KMS-11 (cell line): ENCODE measurements at regions not wholly inside any gene's neighbourhood (a gene's known extent, or its start where the extent isn't known, plus 50 kb on each side); places are given as distances from the start of the nearest gene placed in this dataset.

Experiments used
- H2AFZ ChIP-seq: fragments of 200-600 bp; sonication (generic); 2 replicates; pipeline ENCODE4 v1.6.1; 2016; ENCODE audit warnings: antibody characterized with exemption, mixed run types, low read depth
- H3K27ac ChIP-seq: fragments of 200-600 bp; sonication (generic); 2 replicates; pipeline ENCODE4 v1.6.1; 2016; ENCODE audit warnings: mild to moderate bottlenecking, mixed run types
- H3K27me3 ChIP-seq: fragments of 200-600 bp; sonication (generic); 2 replicates; pipeline ENCODE4 v1.6.1; 2017; ENCODE audit warnings: mild to moderate bottlenecking, low read depth, mixed run types, moderate library complexity; ENCODE audit not compliant: insufficient read depth
- H3K36me3 ChIP-seq: fragments of 200-600 bp; sonication (generic); 2 replicates; pipeline ENCODE4 v1.6.1; 2017; ENCODE audit warnings: mild to moderate bottlenecking, mixed run types; ENCODE audit not compliant: insufficient read depth
- H3K4me1 ChIP-seq: fragments of 200-600 bp; sonication (generic); 2 replicates; pipeline ENCODE4 v1.6.1; 2016; ENCODE audit warnings: mild to moderate bottlenecking, low read depth, mixed run types; ENCODE audit not compliant: poor library complexity, severe bottlenecking
- H3K4me2 ChIP-seq: fragments of 200-600 bp; sonication (generic); 2 replicates; pipeline ENCODE4 v1.7.0; 2016; ENCODE audit warnings: mild to moderate bottlenecking, mixed run types
- H3K4me3 ChIP-seq: fragments of 200-600 bp; sonication (generic); IDR thresholded peaks from 2 replicates; pipeline ENCODE4 v1.6.1; 2017; ENCODE audit warnings: low read depth, low read length, mixed read lengths; ENCODE audit not compliant: insufficient read depth
- H3K79me2 ChIP-seq: fragments of 200-600 bp; sonication (generic); 2 replicates; pipeline ENCODE4 v1.6.1; 2016; ENCODE audit warnings: low read depth, mixed run types; ENCODE audit not compliant: insufficient read depth
- H3K9ac ChIP-seq: fragments of 200-600 bp; sonication (generic); 2 replicates; pipeline ENCODE4 v1.6.1; 2016; ENCODE audit warnings: mild to moderate bottlenecking, mixed run types
- H4K20me1 ChIP-seq: fragments of 200-600 bp; sonication (generic); 2 replicates; pipeline ENCODE4 v1.6.1; 2016; ENCODE audit warnings: mild to moderate bottlenecking, mixed run types; ENCODE audit not compliant: insufficient read depth
- TF ChIP-seq, protein P1 (sequence below): fragments of 200-600 bp; sonication (generic); conservative IDR thresholded peaks from 2 replicates; pipeline ENCODE4 v1.6.1; 2017; ENCODE audit warnings: low read depth, mild to moderate bottlenecking, antibody characterized with exemption, low read length, moderate library complexity, mixed read lengths

DNA sequence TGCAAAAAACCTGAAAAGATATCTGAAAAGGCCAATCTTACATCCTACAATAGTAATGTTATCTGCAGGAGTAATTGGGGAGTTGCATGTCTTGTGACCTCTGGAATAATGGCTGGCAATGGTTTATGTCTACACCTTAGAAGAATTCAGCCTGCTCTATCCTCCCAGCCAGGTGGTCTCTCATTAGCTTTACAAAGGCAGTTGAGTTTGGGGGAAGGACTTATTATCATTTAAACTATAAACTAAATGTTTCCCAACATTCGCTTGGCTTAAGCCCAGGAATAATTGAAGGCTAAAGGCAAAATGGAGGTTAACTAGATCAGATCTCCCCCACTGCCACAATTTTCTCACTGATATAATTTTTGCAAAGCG, 158.4 kb upstream of the SFSWAP start:
- H3K27me3 ChIP-seq: no peaks in the 10 kb centered on the region; the same call in 1 of the 2 replicates
- H3K27ac ChIP-seq: no peak overlapping the region
- H3K4me1 ChIP-seq: no peaks in the 10 kb centered on the region
- H3K36me3 ChIP-seq: no peaks in the 10 kb centered on the region
- no peaks in the 10 kb centered on the region for H4K20me1 ChIP-seq
- TF ChIP-seq, protein P1, sequence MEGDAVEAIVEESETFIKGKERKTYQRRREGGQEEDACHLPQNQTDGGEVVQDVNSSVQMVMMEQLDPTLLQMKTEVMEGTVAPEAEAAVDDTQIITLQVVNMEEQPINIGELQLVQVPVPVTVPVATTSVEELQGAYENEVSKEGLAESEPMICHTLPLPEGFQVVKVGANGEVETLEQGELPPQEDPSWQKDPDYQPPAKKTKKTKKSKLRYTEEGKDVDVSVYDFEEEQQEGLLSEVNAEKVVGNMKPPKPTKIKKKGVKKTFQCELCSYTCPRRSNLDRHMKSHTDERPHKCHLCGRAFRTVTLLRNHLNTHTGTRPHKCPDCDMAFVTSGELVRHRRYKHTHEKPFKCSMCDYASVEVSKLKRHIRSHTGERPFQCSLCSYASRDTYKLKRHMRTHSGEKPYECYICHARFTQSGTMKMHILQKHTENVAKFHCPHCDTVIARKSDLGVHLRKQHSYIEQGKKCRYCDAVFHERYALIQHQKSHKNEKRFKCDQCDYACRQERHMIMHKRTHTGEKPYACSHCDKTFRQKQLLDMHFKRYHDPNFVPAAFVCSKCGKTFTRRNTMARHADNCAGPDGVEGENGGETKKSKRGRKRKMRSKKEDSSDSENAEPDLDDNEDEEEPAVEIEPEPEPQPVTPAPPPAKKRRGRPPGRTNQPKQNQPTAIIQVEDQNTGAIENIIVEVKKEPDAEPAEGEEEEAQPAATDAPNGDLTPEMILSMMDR: no peak
- H3K4me3 ChIP-seq: no peak overlapping the region
- no peak overlapping the region for H2AFZ ChIP-seq
- H3K79me2 ChIP-seq: no peaks in the 10 kb centered on the region
- no peak overlapping the region for H3K4me2 ChIP-seq
- no peak overlapping the region for H3K9ac ChIP-seq

DNA sequence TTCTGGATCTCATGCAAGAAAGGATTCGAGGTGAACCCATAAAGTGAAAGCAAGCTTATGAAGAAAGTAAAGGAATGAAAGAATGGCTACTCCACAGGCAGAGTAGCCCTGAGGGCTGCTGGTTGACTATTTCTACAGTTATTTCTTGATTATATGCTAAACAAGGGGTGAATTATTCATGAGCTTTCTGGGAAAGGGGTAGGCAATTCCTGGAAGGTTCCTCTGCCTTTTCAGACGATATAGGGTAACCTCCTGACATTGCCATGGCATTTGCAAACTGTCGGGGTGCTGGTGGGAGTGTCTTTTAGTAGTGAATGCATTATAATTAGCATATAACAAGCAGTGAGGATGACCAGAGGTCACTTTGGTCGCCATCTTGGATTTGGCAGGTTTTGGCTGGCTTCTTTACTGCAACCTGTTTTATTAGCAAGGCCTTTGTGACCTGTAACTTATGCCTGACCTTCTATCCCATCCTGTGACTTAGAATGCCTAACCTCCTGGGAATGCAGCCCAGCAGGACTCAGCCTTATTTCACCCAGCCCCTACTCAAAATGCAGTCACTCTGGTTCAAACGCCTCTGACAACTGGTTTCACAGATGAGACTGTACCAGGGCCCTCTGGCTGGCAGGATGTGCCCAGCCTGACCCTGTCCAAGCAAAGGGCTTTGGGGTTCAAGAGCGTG, 157.7 kb upstream of the SFSWAP start:
- no peak overlapping the region for H3K4me3 ChIP-seq
- H3K27ac ChIP-seq: no peak overlapping the region
- no peak overlapping the region for H3K4me2 ChIP-seq
- no peaks in the 10 kb centered on the region for H3K36me3 ChIP-seq
- no peaks in the 10 kb centered on the region; the same call in 1 of the 2 replicates for H3K27me3 ChIP-seq
- H2AFZ ChIP-seq: no peak overlapping the region
- TF ChIP-seq, protein P1: no peak
- H4K20me1 ChIP-seq: no peaks in the 10 kb centered on the region
- H3K9ac ChIP-seq: no peak overlapping the region
- H3K79me2 ChIP-seq: no peaks in the 10 kb centered on the region
- H3K4me1 ChIP-seq: no peaks in the 10 kb centered on the region

DNA sequence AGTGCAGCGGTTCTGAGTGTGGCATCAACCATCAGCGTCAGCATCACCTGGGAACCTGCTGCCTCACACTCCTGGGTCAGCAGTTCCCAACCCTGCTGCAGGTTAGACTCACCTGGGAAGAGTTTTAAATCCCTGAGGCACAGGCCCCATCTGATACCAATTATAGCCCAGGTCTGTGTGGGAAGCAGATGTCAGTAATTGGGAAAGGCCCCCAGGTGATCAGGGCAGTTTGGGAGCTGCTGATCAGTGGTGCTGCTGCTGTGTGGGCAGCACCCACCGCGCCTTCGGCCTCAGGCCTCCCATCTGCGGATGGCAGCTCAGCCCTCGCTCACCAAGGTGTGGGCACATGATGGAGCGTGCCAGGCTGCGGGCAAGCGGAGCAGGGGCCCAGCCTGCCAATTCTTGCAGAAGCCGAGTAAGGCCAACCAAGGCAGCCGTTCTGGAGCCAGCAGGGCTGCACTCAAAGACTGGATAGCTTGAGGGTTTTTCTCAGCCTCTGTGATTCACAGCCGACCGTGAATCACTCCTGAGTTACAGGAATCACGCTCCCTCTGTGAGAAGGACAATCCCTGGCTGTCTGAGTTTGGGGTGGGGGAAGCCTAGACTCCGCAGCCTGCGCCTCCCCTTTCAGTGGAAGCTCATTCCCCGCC, 155.6 kb upstream of the SFSWAP start:
- Histone ChIP-seq H3K36me3 (no peaks in the 10 kb centered on the region), H3K4me3 (no peak overlapping the region), H3K27me3 (no peaks in the 10 kb centered on the region; the same call in 1 of the 2 replicates), H3K9ac (no peak overlapping the region), H3K4me1 (no peaks in the 10 kb centered on the region), H3K4me2 (no peak overlapping the region), H2AFZ (no peak overlapping the region), H3K27ac (no peak overlapping the region), H3K79me2 (no peaks in the 10 kb centered on the region), H4K20me1 (no peaks in the 10 kb centered on the region)
- TF ChIP-seq, protein P1: no peak

DNA sequence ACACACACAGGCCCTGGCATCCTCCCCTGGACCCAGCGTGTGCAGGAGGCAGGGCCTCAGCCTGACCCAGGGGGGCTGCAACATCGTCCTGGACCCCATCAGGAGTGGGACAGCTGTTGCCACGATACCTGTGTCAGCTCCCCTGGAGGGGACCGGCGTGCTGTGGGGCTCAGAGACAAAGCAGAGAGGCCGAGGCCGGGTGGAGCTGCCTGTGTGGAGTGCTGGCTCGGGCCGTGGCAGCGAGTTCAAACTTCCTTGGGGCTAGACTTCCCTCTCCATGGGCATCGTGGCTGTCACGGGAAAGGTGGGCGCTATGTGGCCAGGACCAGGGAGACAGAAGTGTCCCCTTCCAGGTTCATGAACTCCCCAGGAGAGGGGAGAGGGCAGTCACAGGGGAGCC, 155.0 kb upstream of the SFSWAP start:
- no peak overlapping the region for H3K27ac ChIP-seq
- H3K27me3 ChIP-seq: no peaks in the 10 kb centered on the region; the same call in 1 of the 2 replicates
- H3K9ac ChIP-seq: no peak overlapping the region
- no peak overlapping the region for H2AFZ ChIP-seq
- H3K79me2 ChIP-seq: no peaks in the 10 kb centered on the region
- H3K36me3 ChIP-seq: no peaks in the 10 kb centered on the region
- H3K4me1 ChIP-seq: no peaks in the 10 kb centered on the region
- H3K4me3 ChIP-seq: no peak overlapping the region
- H4K20me1 ChIP-seq: no peaks in the 10 kb centered on the region
- H3K4me2 ChIP-seq: no peak overlapping the region
- TF ChIP-seq, protein P1: no peak
